ENCODE measurements at regions not wholly inside any gene's neighbourhood (a gene's known extent, or its start where the extent isn't known, plus 50 kb on each side); places are given as distances from the start of the nearest gene placed in this dataset.
"Not testable (repeated sequence)": the region's sequence is repeated elsewhere in the genome, so short reads cannot be mapped to it uniquely, and the experiment has no call there.

DNA sequence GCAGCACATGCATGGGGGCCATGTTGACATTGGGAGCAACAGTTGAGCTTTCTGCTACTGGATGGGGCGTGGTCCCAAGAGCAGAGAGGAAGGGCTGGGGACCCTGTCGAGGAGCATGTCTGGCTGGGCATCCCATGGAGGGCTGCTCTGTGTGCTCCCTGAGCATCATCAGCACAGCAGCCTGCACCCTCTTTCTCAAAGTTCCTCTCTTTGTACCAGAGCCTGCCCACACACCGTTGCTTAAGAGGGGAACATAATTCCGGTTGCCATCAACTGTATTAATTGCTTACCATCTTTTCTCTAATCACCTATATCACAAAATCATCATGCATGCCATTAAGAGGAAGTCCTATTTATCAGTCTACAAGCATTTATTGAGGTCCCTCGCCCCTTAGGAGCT, 55.2 kb upstream of the DIRAS2 start (continued):
- TF ChIP-seq, protein P1, sequence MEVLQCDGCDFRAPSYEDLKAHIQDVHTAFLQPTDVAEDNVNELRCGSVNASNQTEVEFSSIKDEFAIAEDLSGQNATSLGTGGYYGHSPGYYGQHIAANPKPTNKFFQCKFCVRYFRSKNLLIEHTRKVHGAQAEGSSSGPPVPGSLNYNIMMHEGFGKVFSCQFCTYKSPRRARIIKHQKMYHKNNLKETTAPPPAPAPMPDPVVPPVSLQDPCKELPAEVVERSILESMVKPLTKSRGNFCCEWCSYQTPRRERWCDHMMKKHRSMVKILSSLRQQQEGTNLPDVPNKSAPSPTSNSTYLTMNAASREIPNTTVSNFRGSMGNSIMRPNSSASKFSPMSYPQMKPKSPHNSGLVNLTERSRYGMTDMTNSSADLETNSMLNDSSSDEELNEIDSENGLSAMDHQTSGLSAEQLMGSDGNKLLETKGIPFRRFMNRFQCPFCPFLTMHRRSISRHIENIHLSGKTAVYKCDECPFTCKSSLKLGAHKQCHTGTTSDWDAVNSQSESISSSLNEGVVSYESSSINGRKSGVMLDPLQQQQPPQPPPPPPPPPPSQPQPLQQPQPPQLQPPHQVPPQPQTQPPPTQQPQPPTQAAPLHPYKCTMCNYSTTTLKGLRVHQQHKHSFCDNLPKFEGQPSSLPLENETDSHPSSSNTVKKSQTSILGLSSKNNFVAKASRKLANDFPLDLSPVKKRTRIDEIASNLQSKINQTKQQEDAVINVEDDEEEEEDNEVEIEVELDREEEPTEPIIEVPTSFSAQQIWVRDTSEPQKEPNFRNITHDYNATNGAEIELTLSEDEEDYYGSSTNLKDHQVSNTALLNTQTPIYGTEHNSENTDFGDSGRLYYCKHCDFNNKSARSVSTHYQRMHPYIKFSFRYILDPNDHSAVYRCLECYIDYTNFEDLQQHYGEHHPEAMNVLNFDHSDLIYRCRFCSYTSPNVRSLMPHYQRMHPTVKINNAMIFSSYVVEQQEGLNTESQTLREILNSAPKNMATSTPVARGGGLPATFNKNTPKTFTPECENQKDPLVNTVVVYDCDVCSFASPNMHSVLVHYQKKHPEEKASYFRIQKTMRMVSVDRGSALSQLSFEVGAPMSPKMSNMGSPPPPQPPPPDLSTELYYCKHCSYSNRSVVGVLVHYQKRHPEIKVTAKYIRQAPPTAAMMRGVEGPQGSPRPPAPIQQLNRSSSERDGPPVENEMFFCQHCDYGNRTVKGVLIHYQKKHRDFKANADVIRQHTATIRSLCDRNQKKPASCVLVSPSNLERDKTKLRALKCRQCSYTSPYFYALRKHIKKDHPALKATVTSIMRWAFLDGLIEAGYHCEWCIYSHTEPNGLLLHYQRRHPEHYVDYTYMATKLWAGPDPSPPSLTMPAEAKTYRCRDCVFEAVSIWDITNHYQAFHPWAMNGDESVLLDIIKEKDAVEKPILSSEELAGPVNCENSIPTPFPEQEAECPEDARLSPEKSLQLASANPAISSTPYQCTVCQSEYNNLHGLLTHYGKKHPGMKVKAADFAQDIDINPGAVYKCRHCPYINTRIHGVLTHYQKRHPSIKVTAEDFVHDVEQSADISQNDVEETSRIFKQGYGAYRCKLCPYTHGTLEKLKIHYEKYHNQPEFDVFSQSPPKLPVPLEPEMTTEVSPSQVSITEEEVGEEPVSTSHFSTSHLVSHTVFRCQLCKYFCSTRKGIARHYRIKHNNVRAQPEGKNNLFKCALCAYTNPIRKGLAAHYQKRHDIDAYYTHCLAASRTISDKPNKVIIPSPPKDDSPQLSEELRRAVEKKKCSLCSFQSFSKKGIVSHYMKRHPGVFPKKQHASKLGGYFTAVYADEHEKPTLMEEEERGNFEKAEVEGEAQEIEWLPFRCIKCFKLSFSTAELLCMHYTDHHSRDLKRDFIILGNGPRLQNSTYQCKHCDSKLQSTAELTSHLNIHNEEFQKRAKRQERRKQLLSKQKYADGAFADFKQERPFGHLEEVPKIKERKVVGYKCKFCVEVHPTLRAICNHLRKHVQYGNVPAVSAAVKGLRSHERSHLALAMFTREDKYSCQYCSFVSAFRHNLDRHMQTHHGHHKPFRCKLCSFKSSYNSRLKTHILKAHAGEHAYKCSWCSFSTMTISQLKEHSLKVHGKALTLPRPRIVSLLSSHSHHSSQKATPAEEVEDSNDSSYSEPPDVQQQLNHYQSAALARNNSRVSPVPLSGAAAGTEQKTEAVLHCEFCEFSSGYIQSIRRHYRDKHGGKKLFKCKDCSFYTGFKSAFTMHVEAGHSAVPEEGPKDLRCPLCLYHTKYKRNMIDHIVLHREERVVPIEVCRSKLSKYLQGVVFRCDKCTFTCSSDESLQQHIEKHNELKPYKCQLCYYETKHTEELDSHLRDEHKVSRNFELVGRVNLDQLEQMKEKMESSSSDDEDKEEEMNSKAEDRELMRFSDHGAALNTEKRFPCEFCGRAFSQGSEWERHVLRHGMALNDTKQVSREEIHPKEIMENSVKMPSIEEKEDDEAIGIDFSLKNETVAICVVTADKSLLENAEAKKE (CRISPR knock-in tag; IDR thresholded peaks at IDR 0.05), result no peak
- no peak for TF ChIP-seq ZNF331 (CRISPR knock-in tag; IDR thresholded peaks at IDR 0.05; ENCODE audit: low read depth)
- TF ChIP-seq, protein P2, sequence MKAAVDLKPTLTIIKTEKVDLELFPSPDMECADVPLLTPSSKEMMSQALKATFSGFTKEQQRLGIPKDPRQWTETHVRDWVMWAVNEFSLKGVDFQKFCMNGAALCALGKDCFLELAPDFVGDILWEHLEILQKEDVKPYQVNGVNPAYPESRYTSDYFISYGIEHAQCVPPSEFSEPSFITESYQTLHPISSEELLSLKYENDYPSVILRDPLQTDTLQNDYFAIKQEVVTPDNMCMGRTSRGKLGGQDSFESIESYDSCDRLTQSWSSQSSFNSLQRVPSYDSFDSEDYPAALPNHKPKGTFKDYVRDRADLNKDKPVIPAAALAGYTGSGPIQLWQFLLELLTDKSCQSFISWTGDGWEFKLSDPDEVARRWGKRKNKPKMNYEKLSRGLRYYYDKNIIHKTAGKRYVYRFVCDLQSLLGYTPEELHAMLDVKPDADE (IDR thresholded peaks at IDR 0.05), result no peak
- TF ChIP-seq EZH2phosphoT487 (IDR thresholded peaks at IDR 0.05; ENCODE audit: unreplicated experiment), result no peak
- TF ChIP-seq CREB1 (CRISPR knock-in tag; IDR thresholded peaks at IDR 0.05; ENCODE audit: low read depth), result no peak

DNA sequence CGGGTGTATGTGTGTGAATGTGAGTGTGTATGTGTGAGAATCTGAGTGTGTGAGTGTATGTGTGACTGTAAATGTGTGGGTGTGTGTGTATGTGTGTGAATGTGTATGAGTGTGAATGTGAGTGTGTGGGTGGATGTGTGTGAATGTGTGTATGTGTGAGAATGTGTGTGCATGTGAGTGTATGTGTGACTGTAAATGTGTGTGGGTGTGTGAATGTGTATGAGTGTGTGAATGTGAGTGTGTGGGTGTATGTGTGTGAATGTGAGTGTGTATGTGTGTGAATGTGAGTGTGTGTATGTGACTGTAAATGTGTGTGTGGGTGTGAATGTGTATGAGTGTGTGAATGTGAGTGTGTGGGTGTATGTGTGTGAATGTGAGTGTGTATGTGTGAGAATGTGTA, 51.6 kb upstream of the DIRAS2 start:
- not testable (repeated sequence) for DNase-seq (ENCODE audit: low spot score); H3K36me3 Mint-ChIP-seq (ENCODE audit: low read depth); H3K27ac Mint-ChIP-seq; H3K27me3 ChIP-seq (ENCODE audit: insufficient read depth); H3K9me2 ChIP-seq (ENCODE audit: insufficient read depth); ATAC-seq; H3F3A ChIP-seq (replicated peaks; ENCODE audit: low read depth); H3K27me3 Mint-ChIP-seq (ENCODE audit: insufficient read depth, low read depth, poor library complexity); H3K4me1 ChIP-seq (ENCODE audit: insufficient read depth); H3K36me3 ChIP-seq (ENCODE audit: insufficient read depth); H3K27ac ChIP-seq (ENCODE audit: low read depth); H3K79me2 ChIP-seq (replicated peaks; ENCODE audit: insufficient read depth); H3K4me3 ChIP-seq; H4K20me1 ChIP-seq (replicated peaks; ENCODE audit: insufficient read depth); H2AFZ ChIP-seq; H3K9me3 Mint-ChIP-seq; H3K4me3 Mint-ChIP-seq; H3K4me1 Mint-ChIP-seq; H3K4me2 ChIP-seq
